Esophagus squamous epithelium (tissue), 4 donors: ENCODE measurements at regions not wholly inside any gene's neighbourhood (a gene's known extent, or its start where the extent isn't known, plus 50 kb on each side); places are given as distances from the start of the nearest gene placed in this dataset.

Source experiments
- POLR2A ChIP-seq, 4 donors: fragments of 450-650 bp; IDR thresholded peaks; one replicate each; pipeline ENCODE4 v1.6.1; 2017; ENCODE audit warnings: antibody characterized with exemption in 4 of 4, mild to moderate bottlenecking in 4 of 4, moderate library complexity in 3 of 4
- TF ChIP-seq, protein P1 (sequence below), 6 experiments: fragments of 450-650 bp in 4 of 6; fragments of 200-600 bp in 2 of 6; sonication (generic) in 2 of 6; IDR thresholded peaks; one replicate each; pipeline ENCODE4 v1.5.1; 2016 to 2019; ENCODE audit warnings: antibody characterized with exemption in 6 of 6, mild to moderate bottlenecking in 4 of 6, moderate library complexity in 4 of 6

DNA sequence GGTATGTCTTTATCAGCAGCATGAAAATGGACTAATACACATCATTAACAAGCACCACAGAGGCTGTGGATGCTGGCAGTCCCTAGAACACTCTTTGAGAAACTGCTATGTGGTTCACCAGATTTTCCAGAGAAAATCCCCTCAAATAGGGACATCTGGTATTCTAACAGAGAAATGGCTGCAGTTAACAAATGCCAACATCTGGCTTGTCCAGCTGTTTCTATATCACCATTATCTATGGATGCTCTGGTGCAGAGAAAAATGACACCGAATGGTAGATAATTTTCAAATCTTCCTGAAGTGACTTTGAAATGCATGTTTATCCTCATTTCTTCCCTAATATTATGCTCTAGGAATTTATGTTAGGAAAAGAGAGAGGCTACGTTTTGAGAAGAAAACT is 403.5 kb upstream of the PROX1 start:
- TF ChIP-seq, protein P1, sequence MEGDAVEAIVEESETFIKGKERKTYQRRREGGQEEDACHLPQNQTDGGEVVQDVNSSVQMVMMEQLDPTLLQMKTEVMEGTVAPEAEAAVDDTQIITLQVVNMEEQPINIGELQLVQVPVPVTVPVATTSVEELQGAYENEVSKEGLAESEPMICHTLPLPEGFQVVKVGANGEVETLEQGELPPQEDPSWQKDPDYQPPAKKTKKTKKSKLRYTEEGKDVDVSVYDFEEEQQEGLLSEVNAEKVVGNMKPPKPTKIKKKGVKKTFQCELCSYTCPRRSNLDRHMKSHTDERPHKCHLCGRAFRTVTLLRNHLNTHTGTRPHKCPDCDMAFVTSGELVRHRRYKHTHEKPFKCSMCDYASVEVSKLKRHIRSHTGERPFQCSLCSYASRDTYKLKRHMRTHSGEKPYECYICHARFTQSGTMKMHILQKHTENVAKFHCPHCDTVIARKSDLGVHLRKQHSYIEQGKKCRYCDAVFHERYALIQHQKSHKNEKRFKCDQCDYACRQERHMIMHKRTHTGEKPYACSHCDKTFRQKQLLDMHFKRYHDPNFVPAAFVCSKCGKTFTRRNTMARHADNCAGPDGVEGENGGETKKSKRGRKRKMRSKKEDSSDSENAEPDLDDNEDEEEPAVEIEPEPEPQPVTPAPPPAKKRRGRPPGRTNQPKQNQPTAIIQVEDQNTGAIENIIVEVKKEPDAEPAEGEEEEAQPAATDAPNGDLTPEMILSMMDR (IDR thresholded peaks at IDR 0.05) = no peak
- no peak for TF ChIP-seq POLR2A (IDR thresholded peaks at IDR 0.05)
